Mesothelial cell of epicardium (in vitro differentiated cells): ENCODE measurements at regions not wholly inside any gene's neighbourhood (a gene's known extent, or its start where the extent isn't known, plus 50 kb on each side); places are given as distances from the start of the nearest gene placed in this dataset.

Experiments used
- DNase-seq, 2 experiments: peaks; one replicate each; pipeline ENCODE4 v3.0.0; 2021; ENCODE audit warnings: low spot score in 2 of 2; ENCODE audit not compliant: unreplicated experiment in 2 of 2
- H3K27ac Mint-ChIP-seq: 2 replicates; pipeline ENCODE4 v1.8.0; 2021; ENCODE audit warnings: mixed read lengths
- H3K27me3 Mint-ChIP-seq: 2 replicates; pipeline ENCODE4 v1.8.0; 2021; ENCODE audit warnings: low read depth, mixed read lengths
- H3K36me3 Mint-ChIP-seq: 2 replicates; pipeline ENCODE4 v1.8.0; 2021; ENCODE audit warnings: mixed read lengths
- H3K4me1 Mint-ChIP-seq: 2 replicates; pipeline ENCODE4 v1.8.0; 2021; ENCODE audit warnings: mixed read lengths
- H3K4me3 Mint-ChIP-seq: 2 replicates; pipeline ENCODE4 v1.8.0; 2021; ENCODE audit warnings: mild to moderate bottlenecking, moderate library complexity, mixed read lengths
- H3K9me3 Mint-ChIP-seq: 2 replicates; pipeline ENCODE4 v1.8.0; 2021; ENCODE audit warnings: mixed read lengths
- CTCF ChIP-seq: fragments of 200-600 bp; sonication (generic); IDR thresholded peaks from one replicate; pipeline ENCODE4 v1.5.0; 2021; ENCODE audit warnings: antibody characterized with exemption; ENCODE audit not compliant: unreplicated experiment

- no peak for TF ChIP-seq CTCF
- peaks cover 13% of the 10 kb centered on the region for H3K4me1 Mint-ChIP-seq
- no peaks in the 10 kb centered on the region for H3K36me3 Mint-ChIP-seq
- peaks cover 2% of the 10 kb centered on the region for H3K27me3 Mint-ChIP-seq
- no peak overlapping the region for H3K27ac Mint-ChIP-seq
- no peaks in the 10 kb centered on the region for H3K9me3 Mint-ChIP-seq
- no peak overlapping the region for H3K4me3 Mint-ChIP-seq
- no peak for DNase-seq
These were observed 112.8 kb downstream of the C1D start for GRCh38 chr2:67950018-67950417.

GRCh38 chr2:67950919-67951318 lies 111.9 kb downstream of the C1D start:
- Mint-ChIP-seq H3K27me3 (peaks cover 2% of the 10 kb centered on the region), H3K27ac (no peak overlapping the region), H3K4me3 (no peak overlapping the region), H3K4me1 (peaks cover 13% of the 10 kb centered on the region), H3K36me3 (no peaks in the 10 kb centered on the region), H3K9me3 (no peaks in the 10 kb centered on the region)
- DNase-seq, result no peak
- no peak for TF ChIP-seq CTCF

- Mint-ChIP-seq H3K4me1 (peaks cover 9% of the 10 kb centered on the region), H3K36me3 (no peaks in the 10 kb centered on the region), H3K27ac (no peak overlapping the region), H3K27me3 (peaks cover 2% of the 10 kb centered on the region), H3K4me3 (no peak overlapping the region), H3K9me3 (peaks cover 3% of the 10 kb centered on the region)
- no peak for TF ChIP-seq CTCF
- DNase-seq, result no peak
These were observed 110.7 kb downstream of the C1D start for GRCh38 chr2:67952066-67952465.

GRCh38 chr2:67954093-67954748 lies 108.6 kb downstream of the C1D start:
- Mint-ChIP-seq H3K4me3 (no peak overlapping the region), H3K36me3 (no peaks in the 10 kb centered on the region), H3K4me1 (peaks cover 9% of the 10 kb centered on the region), H3K27me3 (no peaks in the 10 kb centered on the region), H3K9me3 (peaks cover 9% of the 10 kb centered on the region), H3K27ac (peak overlapping the region; percentile 4)
- no peak for DNase-seq
- TF ChIP-seq CTCF, result no peak

- H3K4me1 Mint-ChIP-seq, result peaks cover 4% of the 10 kb centered on the region
- H3K4me3 Mint-ChIP-seq, result no peak overlapping the region
- TF ChIP-seq CTCF, result no peak
These were observed 106.8 kb downstream of the C1D start for GRCh38 chr2:67955748-67956603.

More at GRCh38 chr2:67955748-67956603, 106.8 kb downstream of the C1D start:
- Mint-ChIP-seq H3K27me3 (no peaks in the 10 kb centered on the region), H3K36me3 (no peaks in the 10 kb centered on the region), H3K9me3 (peaks cover 11% of the 10 kb centered on the region), H3K27ac (no peak overlapping the region)
- DNase-seq, result no peak
